Spleen (tissue), 7 donors: ENCODE measurements at regions not wholly inside any gene's neighbourhood (a gene's known extent, or its start where the extent isn't known, plus 50 kb on each side); places are given as distances from the start of the nearest gene placed in this dataset.

Source experiments
- POLR2A ChIP-seq, 3 donors: fragments of 450-650 bp; IDR thresholded peaks; one replicate each; pipeline ENCODE4 v1.5.1; 2017; ENCODE audit warnings: antibody characterized with exemption in 3 of 3, mild to moderate bottlenecking in 1 of 3
- POLR2AphosphoS5 ChIP-seq, 3 donors: sonication (generic); formaldehyde crosslinking; IDR thresholded peaks; one replicate each; pipeline ENCODE4 v1.5.1; 2017; ENCODE audit warnings: antibody characterized with exemption in 3 of 3
- TF ChIP-seq, protein P1 (sequence below), 11 experiments: fragments of 200-600 bp in 7 of 11; fragments of 450-650 bp in 4 of 11; sonication (generic) in 4 of 11; IDR thresholded peaks in 8 of 11; conservative IDR thresholded peaks in 3 of 11; 1 replicate in 7 of 11; 2 replicates in 4 of 11; pipeline versions ENCODE4 v1.4.0 to v1.8.0; 2016 to 2021; ENCODE audit warnings: antibody characterized with exemption in 11 of 11, inconsistent platforms in 4 of 11, mild to moderate bottlenecking in 1 of 11
- donor health status: DM: no; HTN: no; CAD: no; lungs with moderate emphysema.
- donor health status: DM: no; HTN: no; CAD: no.
- donor health status: DM: no; HTN: no; CAD: no.

DNA sequence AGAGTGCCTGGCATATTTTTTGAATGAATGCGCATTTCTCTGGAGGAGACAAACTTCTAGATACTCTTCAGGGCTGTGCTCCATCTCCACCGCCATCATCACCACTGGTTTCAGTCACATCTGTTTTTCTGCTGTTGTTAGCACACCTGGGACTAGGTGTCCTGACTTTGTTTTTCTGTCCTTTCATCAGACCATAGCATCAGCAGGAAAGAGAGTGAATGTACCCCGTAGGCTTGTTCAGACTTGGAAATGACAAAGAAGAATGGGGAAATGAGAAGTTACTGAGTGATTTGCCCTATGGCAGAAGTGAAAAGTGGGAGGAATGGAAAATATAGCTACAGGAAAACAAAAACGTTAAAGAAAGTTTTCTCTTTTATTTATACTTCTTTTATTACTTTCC is 965.2 kb upstream of the FANCL start:
- TF ChIP-seq POLR2A (IDR thresholded peaks at IDR 0.05) (no peak), POLR2AphosphoS5 (IDR thresholded peaks at IDR 0.05) (no peak)
- TF ChIP-seq, protein P1, sequence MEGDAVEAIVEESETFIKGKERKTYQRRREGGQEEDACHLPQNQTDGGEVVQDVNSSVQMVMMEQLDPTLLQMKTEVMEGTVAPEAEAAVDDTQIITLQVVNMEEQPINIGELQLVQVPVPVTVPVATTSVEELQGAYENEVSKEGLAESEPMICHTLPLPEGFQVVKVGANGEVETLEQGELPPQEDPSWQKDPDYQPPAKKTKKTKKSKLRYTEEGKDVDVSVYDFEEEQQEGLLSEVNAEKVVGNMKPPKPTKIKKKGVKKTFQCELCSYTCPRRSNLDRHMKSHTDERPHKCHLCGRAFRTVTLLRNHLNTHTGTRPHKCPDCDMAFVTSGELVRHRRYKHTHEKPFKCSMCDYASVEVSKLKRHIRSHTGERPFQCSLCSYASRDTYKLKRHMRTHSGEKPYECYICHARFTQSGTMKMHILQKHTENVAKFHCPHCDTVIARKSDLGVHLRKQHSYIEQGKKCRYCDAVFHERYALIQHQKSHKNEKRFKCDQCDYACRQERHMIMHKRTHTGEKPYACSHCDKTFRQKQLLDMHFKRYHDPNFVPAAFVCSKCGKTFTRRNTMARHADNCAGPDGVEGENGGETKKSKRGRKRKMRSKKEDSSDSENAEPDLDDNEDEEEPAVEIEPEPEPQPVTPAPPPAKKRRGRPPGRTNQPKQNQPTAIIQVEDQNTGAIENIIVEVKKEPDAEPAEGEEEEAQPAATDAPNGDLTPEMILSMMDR (IDR thresholded peaks at IDR 0.05 in 8 of 11, conservative IDR thresholded peaks at IDR 0.05 in 3 of 11) = no peak
